ENCODE measurements at regions not wholly inside any gene's neighbourhood (a gene's known extent, or its start where the extent isn't known, plus 50 kb on each side); places are given as distances from the start of the nearest gene placed in this dataset.

DNA sequence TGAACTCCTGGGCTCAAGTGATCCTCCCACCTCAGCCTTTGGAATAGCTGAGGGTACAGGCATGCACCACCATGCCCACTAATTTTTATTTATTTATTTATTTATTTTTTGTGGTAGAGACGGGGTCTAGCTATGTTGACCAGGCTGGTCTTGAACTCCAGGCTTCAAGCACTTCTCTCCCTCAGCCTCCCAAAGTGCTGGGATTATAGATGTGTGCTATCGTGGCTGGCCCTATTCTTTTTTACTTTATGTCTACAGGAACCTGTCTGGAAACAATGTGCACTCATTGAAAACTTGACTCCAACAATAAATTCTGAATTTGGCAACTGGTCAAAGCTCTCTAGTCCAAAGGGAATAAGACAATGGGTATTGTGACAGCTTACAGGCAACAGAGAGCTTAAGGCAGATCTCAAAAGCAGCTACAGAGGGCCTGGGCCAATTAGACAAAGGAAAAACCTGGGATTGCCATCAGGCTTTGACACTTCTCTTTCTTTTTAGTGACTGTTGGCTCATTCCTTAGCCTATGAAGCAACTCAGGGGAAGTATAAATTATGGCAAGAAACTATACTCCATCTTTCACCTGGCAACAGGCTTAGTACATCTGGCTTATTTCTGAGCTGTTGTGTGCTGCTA, 55.1 kb upstream of the RAPGEF4 start:
- DNase-seq (ENCODE audit: low spot score) (no peak), ATAC-seq (ENCODE audit: insufficient number of reproducible peaks, low FRiP score, low read depth) (no peak)
- Histone ChIP-seq H3K27ac (no peak overlapping the region), H3K4me3 (no peak overlapping the region), H3K4me1 (ENCODE audit: control insufficient read depth in 1 of 2, low read depth in 2 of 2) (no peaks in the 10 kb centered on the region), H3K36me3 (no peaks in the 10 kb centered on the region), H3K9me3 (peaks cover 2% of the 10 kb centered on the region), H3K27me3 (replicated peaks; ENCODE audit: insufficient read depth) (no peaks in the 10 kb centered on the region)
- TF ChIP-seq CTCF (IDR thresholded peaks at IDR 0.05) = no peak

GRCh38 chr2:172685467-172685866, 50.2 kb upstream of the RAPGEF4 start:
- ATAC-seq (ENCODE audit: insufficient number of reproducible peaks, low FRiP score, low read depth) = no peak
- no peaks in the 10 kb centered on the region for H3K36me3 ChIP-seq
- no peak for TF ChIP-seq CTCF (IDR thresholded peaks at IDR 0.05)
- no peaks in the 10 kb centered on the region for H3K4me1 ChIP-seq (ENCODE audit: control insufficient read depth in 1 of 2, low read depth in 2 of 2)
- no peak for DNase-seq (ENCODE audit: low spot score)
- no peak overlapping the region for H3K4me3 ChIP-seq
- H3K27me3 ChIP-seq (replicated peaks; ENCODE audit: insufficient read depth) = no peaks in the 10 kb centered on the region
- H3K9me3 ChIP-seq = no peaks in the 10 kb centered on the region
- H3K27ac ChIP-seq = no peak overlapping the region
